ENCODE measurements at regions not wholly inside any gene's neighbourhood (a gene's known extent, or its start where the extent isn't known, plus 50 kb on each side); places are given as distances from the start of the nearest gene placed in this dataset.

DNA sequence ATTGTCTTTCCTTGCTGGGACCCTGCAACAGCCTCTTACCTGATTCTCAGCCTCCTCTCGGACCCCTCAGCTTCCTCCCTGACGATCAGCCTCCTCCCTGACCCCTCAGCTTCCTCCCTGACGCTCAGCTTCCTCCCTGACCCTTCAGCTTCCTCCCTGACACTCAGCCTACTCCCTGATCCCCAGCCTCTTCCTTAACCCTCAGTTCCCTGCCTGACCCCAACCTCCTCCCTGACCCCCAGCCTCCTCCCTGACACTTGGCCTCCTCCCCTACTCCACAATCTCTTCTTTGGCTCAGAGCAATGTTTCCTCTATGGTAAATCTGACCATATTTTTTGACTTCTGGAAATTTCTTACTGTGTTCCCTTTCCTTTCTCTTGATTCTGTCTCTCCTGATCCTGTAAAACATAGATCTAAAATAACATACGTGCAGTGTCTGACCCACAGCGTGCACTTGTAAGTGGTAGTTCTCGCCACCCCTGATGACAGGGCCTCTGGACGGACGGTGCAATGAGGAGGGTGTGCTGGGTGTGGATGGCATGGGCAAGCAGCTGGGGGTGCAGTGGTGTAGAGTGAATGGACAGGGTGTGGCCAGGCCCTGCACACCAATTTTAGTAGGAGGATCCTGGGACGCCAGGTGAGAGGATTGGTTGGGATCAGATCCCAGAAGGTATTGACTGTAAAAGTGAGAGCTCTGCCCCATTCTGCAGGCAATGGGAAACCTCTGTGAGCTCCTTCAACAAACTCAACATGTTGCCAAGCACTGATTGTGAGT lies 264.1 kb downstream of the FOXD2 start:
- DNase-seq, result no peak
- TF ChIP-seq POLR2A (IDR thresholded peaks at IDR 0.05; ENCODE audit: low read length), result no peak
- no peak for TF ChIP-seq GATA1 (IDR thresholded peaks at IDR 0.05; ENCODE audit: low read depth, low read length)

DNA sequence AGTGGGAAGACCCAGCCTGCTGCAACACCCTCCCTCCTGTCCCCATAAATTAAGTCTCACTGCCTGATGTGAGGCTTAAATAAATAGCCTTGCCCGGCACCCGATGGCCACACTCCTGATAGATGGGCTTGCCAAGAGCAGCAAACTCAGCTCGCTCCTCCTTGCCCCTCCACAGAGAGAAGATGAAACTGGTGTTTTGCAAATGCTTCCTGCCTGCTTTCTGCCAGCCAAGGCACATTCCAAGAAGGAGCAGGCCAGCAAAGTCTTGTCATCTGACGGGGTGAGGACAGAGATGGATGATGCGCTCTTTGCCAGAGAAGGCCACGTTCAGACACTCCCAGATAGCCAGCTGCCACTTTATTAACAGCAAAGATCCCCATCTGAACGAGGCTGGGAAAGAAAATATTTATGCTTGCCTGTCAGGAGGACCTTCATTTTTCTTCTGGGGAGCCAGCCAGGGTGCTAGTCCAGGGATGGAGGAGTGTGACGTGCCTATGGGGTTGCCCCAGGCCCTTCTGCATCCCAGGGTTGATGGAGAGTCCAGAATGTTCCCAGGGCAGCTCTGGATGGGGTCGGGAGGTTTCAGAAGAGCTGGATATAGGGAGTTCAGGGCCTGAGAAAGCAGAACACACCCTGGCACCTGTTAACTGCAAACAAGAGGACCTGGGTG lies 265.4 kb downstream of the FOXD2 start:
- no peak for TF ChIP-seq POLR2A (IDR thresholded peaks at IDR 0.05; ENCODE audit: low read length)
- no peak for TF ChIP-seq GATA1 (IDR thresholded peaks at IDR 0.05; ENCODE audit: low read depth, low read length)
- no peak for DNase-seq

DNA sequence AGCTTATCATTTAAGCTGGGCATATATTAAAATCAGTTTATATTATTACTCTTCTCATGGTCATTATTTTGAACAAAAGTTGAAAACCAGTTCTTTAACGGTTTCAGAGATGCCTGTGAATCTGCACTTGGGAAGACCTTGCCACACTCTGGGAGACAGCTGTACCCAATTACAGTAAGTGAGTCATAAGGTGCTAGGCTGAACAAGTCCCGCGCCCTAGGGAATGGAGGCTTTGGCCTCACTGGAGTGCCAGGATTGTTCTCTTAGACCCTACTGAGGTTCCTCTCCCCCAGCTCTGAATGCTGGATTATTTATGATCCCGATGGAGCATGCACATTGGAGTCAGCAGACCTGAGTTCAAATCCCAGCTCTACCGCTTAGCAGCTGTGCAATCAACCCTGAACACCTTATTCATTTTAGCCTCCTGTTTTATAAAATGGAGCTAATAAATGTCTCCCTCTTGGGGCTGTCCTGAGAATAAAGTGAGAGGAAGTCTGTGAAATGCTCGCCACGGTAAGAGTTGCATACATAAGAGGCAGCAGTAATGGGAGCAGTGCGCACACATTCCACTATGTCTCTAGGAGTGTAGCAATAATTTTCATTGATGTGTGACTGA lies 266.2 kb downstream of the FOXD2 start:
- TF ChIP-seq POLR2A (IDR thresholded peaks at IDR 0.05; ENCODE audit: low read length) (no peak), GATA1 (IDR thresholded peaks at IDR 0.05; ENCODE audit: low read depth, low read length) (no peak)
- no peak for DNase-seq

DNA sequence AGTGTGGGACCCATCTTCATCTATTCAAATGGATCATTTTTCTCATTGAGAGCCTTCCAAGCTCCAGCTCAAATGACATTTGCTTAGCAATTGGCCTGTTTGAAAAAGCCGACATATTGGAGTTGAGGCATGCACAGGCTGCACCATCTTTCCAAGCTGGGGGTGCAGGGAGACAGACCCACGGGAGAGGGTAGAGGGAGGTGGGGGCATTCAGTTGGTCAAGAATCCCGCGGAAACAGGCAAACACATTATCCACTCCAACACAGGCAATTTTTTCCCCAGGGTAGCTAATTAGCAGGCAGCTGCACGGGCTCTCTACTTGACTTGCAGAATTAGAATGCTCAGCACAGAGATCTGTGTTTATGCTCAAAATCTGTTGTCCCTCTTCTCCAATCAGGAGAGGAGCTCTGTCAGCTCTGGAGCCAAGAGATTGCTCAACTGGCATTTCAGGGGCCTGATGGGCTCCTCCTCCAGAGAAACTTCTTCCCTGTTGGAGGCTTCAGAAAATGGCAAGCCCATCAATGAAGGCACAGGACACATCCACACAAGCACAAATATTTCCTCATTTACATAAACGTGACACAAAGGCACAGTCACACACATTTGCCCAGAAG lies 267.8 kb downstream of the FOXD2 start:
- no peak for DNase-seq
- TF ChIP-seq POLR2A (IDR thresholded peaks at IDR 0.05; ENCODE audit: low read length), result no peak
- no peak for TF ChIP-seq GATA1 (IDR thresholded peaks at IDR 0.05; ENCODE audit: low read depth, low read length)

DNA sequence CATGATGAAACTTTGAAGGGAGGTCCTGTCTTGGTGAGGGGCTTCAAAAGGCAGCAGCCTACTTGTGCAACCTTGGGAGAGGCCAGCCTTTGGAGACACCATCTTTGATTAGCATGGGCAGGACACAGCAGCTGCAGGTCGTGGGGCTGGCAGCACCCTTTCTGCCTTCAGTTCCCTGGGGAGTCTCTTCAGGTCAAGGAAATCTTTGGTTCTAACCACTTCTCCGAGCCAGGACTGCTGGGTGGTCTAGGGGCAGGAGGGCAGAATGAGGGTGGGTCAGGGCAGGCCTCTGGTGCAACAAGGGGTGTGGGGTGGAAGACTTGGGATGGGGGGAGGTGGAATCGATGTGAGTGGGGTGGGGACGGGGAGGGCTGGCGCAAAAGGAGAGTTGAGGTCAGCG lies 269.7 kb downstream of the FOXD2 start:
- DNase-seq, result no peak
- TF ChIP-seq POLR2A (IDR thresholded peaks at IDR 0.05; ENCODE audit: low read length) (no peak), GATA1 (IDR thresholded peaks at IDR 0.05; ENCODE audit: low read depth, low read length) (no peak)

DNA sequence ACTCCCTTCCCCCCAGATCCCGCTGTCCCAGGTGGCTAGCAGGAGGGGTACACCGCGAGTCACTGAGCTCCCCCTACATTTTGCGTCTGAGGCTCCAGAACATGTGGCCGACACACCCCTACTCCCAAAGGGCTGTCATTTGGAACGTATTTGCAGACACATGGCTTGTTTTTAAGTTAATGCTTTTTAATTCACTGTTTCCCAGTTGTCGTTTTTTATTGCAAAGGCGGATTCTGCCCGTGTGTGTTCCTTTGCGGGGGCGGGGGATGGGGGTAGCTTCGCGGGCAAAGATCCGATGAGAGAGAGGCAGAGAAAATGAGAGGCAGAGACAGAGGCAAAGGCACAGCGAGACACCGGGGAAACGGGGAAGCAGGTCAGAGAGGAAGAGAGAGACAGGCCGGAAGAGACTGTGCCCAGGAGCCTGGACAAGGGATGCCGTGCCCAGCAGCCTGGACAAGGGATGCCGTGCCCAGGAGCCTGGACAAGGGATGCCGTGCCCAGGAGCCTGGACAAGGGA lies 270.2 kb downstream of the FOXD2 start:
- TF ChIP-seq GATA1 (IDR thresholded peaks at IDR 0.05; ENCODE audit: low read depth, low read length) (no peak), POLR2A (IDR thresholded peaks at IDR 0.05; ENCODE audit: low read length) (no peak)
- no peak for DNase-seq

DNA sequence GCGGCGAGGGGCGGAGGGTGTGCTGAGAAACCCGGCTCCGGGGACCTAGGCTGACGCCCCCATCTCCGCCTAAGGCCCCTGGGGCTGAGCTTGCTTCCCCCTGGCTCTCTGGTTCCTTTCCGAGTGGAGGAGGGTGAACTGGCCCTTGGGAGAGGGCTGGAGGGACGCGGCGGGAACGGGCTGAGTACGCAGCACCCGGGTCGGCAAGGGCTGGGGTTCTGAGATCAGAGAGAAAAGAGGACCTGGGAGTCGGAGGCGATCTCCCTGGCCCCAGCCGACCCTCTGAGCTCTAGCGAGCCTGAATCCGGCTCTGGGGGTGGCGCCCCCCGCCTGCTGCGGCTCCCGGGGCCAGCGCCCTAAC lies 270.8 kb downstream of the FOXD2 start:
- DNase-seq, result no peak
- TF ChIP-seq GATA1 (IDR thresholded peaks at IDR 0.05; ENCODE audit: low read depth, low read length), result no peak
- no peak for TF ChIP-seq POLR2A (IDR thresholded peaks at IDR 0.05; ENCODE audit: low read length)

DNA sequence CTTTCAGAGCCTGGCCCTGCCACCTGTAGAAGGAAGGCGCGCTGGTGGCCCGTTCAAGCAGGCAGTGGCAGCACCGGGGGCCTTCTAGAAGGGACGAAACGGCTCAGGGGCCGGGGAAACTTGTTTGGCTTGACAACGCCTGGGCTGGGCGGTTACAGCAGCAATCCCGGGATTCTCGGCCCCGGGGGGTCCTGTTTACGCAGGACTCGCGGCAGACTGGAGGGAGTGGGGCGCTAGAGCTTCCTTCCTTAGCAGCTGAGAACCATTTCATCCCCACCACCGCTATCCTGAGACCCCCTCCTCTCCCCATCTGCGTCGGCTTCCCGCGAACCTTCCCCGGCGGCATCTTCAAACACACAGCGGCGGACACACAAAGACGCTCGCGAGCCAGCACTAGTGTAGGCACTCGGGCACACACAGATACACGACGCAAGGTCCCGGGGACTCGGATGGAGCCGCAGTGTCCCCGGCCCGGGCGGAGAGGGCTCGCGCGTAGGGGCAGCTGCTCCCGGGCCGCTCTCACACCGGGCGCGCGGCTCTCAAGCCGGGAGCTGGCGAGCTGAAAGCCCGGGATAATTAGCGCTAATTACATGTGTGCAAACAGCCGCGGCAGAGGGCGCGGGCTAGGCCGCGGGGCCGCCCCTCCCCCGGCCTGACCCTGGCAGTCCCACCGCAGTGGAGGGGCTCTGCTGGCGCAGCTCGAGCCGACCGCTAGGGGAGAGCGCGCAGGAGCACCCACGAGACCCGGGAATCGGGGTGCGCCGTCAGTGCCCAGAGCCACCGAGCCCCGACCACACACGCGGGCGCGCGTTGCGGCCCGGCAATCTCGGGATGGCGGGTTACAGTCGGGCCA lies 271.4 kb downstream of the FOXD2 start:
- TF ChIP-seq POLR2A (IDR thresholded peaks at IDR 0.05; ENCODE audit: low read length) (no peak), GATA1 (IDR thresholded peaks at IDR 0.05; ENCODE audit: low read depth, low read length) (no peak)
- DNase-seq, result peak; percentile 5 to 10

DNA sequence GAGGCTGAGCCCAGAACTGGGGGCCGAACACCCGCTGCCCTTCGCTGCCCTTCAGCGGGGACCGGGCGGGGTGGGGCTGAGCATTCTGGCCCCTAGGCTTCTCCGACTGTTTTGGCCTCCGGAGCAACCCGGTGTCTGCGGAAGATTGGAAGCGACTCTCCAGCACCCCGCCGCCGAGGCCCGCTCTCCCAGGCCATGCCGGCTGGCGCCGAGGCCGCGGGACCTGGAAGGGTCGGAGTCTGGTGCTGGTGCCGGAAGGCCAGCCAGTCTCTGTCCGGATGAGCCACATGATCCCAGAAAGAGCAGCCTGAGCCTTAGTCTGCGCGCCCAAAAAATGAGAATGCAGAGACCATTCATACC lies 272.0 kb downstream of the FOXD2 start:
- no peak for DNase-seq
- no peak for TF ChIP-seq POLR2A (IDR thresholded peaks at IDR 0.05; ENCODE audit: low read length)

DNA sequence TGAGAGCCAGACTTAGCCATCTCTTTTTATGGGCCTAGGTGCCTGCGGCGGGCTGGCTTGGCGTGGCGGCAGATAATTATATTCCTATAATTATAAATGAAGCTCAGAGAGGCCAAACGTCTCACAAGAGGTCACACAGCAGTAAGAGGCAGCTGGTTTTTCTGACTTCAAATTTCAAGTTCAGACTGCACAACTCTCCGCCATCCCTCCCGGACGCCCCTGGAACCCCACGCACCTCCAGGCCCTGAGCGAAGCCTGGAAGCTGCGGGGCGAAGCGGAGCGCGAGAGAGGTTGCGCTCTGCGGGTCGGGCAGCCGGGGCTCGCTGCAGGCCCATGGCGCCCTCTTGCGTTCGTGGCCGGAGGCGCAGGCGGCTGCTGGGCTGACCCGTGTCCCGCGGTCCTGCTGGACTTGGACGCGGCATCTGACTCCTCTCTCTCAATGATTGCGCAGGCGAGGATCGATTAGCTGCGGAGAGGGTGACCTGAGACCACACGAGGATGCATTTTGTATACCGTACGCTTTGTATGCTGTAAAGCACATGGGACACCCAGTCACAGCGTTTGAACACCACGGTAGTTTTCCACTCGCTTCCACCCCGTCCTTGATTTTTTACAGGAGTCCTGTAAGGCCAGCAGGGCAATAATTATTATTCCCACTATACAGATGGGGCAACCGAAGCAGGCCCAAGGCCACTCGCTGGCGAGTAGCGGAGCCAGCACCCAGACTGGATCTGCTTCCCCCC lies 272.7 kb downstream of the FOXD2 start:
- peak; percentile 48 to 71 for DNase-seq
- TF ChIP-seq GATA1 (IDR thresholded peaks at IDR 0.05; ENCODE audit: low read depth, low read length) (no peak), POLR2A (IDR thresholded peaks at IDR 0.05; ENCODE audit: low read length) (no peak)
